ENCODE measurements at regions not wholly inside any gene's neighbourhood (a gene's known extent, or its start where the extent isn't known, plus 50 kb on each side); places are given as distances from the start of the nearest gene placed in this dataset.

- TF ChIP-seq CTCF (IDR thresholded peaks at IDR 0.05; ENCODE audit: low read depth, low read length) = no peak
- no peak for TF ChIP-seq EZH2phosphoT487 (IDR thresholded peaks at IDR 0.05; ENCODE audit: low read depth)
Measured at GRCh38 chr9:71326360-71326759, 204.9 kb upstream of the TRPM3 start.

Measured in OCI-LY3 (cell line).